Aorta (tissue), 5 donors: ENCODE measurements at regions not wholly inside any gene's neighbourhood (a gene's known extent, or its start where the extent isn't known, plus 50 kb on each side); places are given as distances from the start of the nearest gene placed in this dataset.

Experiments used
- ATAC-seq: fragments of 200-7000 bp; cut with Tn5 transposase; one replicate; pipeline ENCODE4 v1.9.1; 2022; ENCODE audit warnings: moderate library complexity; ENCODE audit not compliant: low FRiP score
- DNase-seq, 2 donors: peaks; one replicate each; pipeline ENCODE4 v3.0.0-alpha.2; 2020
- H3K27ac ChIP-seq, 2 donors: one replicate each; pipeline ENCODE4 v1.5.1; 2013; ENCODE audit warnings: low read length in 2 of 2, mild to moderate bottlenecking in 2 of 2, moderate library complexity in 2 of 2, control low read depth in 1 of 2, inconsistent platforms in 1 of 2, low read depth in 1 of 2
- H3K27me3 ChIP-seq, 2 donors: one replicate each; pipeline ENCODE4 v1.6.1; 2013; ENCODE audit warnings: control low read depth in 1 of 2, low read length in 1 of 2, mild to moderate bottlenecking in 1 of 2, moderate library complexity in 1 of 2; ENCODE audit not compliant: insufficient read depth in 2 of 2, control insufficient read depth in 1 of 2
- H3K36me3 ChIP-seq, 2 donors: one replicate each; pipeline ENCODE4 v1.6.1; 2013; ENCODE audit warnings: control low read depth in 1 of 2, low read length in 1 of 2, mild to moderate bottlenecking in 1 of 2; ENCODE audit not compliant: insufficient read depth in 2 of 2, control insufficient read depth in 1 of 2
- H3K4me1 ChIP-seq, 2 donors: one replicate each; pipeline ENCODE4 v1.6.1; 2013; ENCODE audit warnings: low read length in 2 of 2, control low read depth in 1 of 2, mild to moderate bottlenecking in 1 of 2, moderate library complexity in 1 of 2; ENCODE audit not compliant: insufficient read depth in 2 of 2, control insufficient read depth in 1 of 2
- H3K4me3 ChIP-seq, 2 donors: one replicate each; pipeline ENCODE4 v1.5.1; 2013; ENCODE audit warnings: low read length in 2 of 2, control low read depth in 1 of 2, mild to moderate bottlenecking in 1 of 2
- H3K9me3 ChIP-seq: one replicate; pipeline ENCODE4 v1.6.1; 2013; ENCODE audit warnings: mild to moderate bottlenecking, low read length; ENCODE audit not compliant: control insufficient read depth
- WGBS, 2 donors: extraction: QIAGEN DNeasy Blood & Tissue Kit; methylation state at CpG; one replicate each; pipeline ENCODE4 v1.1.7; 2013; 5-methylcytosine and 5-hydroxymethylcytosine counted together
- intact Hi-C, 2 donors: fragments of 100-400 bp; cut with DNase I; formaldehyde crosslinking; loops; one replicate each; pipeline versions ENCODE4 v1.14.2 to v1.15.0; 2022
- donor health status: healthy with polysubstance abuse.
- donor health status: Bipolar disorder and iron deficiency.
- donor health status: DM: no; HTN: no; CAD: no.
- donor health status: DM: no; HTN: no; CAD: no.
- donor health status: DM: yes; HTN: yes; CAD: no.

DNA sequence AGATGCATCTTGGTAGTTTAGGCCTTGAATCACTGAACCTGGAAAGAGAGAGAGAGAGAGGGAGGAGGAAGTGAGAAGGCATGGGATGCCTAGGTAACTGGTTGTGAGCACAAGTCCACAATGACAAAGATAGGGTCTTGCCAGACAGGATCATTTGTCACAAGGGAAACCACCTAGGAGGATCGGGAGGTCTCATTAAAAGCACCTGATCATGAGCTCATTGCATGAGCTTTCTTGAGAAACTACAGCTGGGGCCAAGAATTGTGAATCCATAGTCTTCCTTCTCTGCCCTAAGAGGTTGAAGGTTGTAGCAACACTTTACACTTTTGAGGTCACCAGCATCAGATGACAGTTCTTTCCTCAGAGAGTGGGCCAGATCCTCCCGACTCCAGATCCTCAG, 195.7 kb downstream of the CD83 start:
- no peak for DNase-seq
- Histone ChIP-seq H3K36me3 (no peaks in the 10 kb centered on the region), H3K27ac (no peak overlapping the region), H3K4me3 (no peak overlapping the region), H3K9me3 (no peaks in the 10 kb centered on the region), H3K4me1 (no peaks in the 10 kb centered on the region), H3K27me3 (no peaks in the 10 kb centered on the region)
- intact Hi-C loops: no loop called here
- WGBS, 2 donors: 96 to 98% methylated on average over 2 of the region's 2 CpGs
- ATAC-seq: no peak

- intact Hi-C loops: no loop called here
- DNase-seq (no peak), ATAC-seq (no peak)
- Histone ChIP-seq H3K4me3 (no peak overlapping the region), H3K9me3 (no peaks in the 10 kb centered on the region), H3K36me3 (no peaks in the 10 kb centered on the region), H3K27me3 (no peaks in the 10 kb centered on the region), H3K27ac (no peak overlapping the region), H3K4me1 (no peaks in the 10 kb centered on the region)
Measured at GRCh38 chr6:14315353-14315752, 197.8 kb downstream of the CD83 start.

GRCh38 chr6:14316651-14317386, 199.2 kb downstream of the CD83 start:
- WGBS, 2 donors: 51 to 55% methylated on average over 10 of the region's 10 CpGs
- intact Hi-C loops: no loop called here
- H3K9me3 ChIP-seq: no peaks in the 10 kb centered on the region
- H3K36me3 ChIP-seq: no peaks in the 10 kb centered on the region
- DNase-seq: no peak
- no peak for ATAC-seq
- H3K27me3 ChIP-seq: no peaks in the 10 kb centered on the region
- H3K4me1 ChIP-seq: no peaks in the 10 kb centered on the region
- H3K4me3 ChIP-seq: no peak overlapping the region
- H3K27ac ChIP-seq: no peak overlapping the region

GRCh38 chr6:14317387-14317970, 199.9 kb downstream of the CD83 start:
- no peak for DNase-seq
- Histone ChIP-seq H3K4me3 (no peak overlapping the region), H3K36me3 (no peaks in the 10 kb centered on the region), H3K27ac (no peak overlapping the region), H3K27me3 (no peaks in the 10 kb centered on the region), H3K9me3 (no peaks in the 10 kb centered on the region), H3K4me1 (no peaks in the 10 kb centered on the region)
- WGBS, 2 donors: 74 to 80% methylated on average over 6 of the region's 6 CpGs
- intact Hi-C loops: no loop called here
- ATAC-seq: no peak

DNA sequence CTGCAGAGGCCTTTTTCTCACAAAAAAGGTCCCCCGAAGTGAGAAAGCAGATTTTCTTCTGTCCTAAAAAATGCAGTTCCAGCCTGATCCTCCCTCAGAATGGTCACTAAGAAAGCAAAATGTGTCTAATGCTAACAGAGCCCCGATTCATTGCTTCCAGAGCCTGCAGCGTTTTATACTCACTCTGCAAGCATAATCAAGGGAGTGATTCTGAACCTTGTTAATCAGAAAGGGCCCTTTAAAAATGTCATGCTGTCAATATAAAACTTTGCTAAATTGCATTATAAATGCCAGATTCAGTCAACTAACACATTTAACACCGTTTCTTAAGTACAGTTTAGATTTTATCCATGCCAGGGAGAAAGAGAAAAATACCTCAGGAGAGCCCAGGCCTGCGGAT, 202.8 kb downstream of the CD83 start:
- intact Hi-C loops: no loop called here
- 88 to 89% methylated on average over 5 of the region's 5 CpGs for WGBS, 2 donors

GRCh38 chr6:14321992-14322772, 204.6 kb downstream of the CD83 start:
- DNase-seq (no peak), ATAC-seq (no peak)
- Histone ChIP-seq H3K9me3 (no peaks in the 10 kb centered on the region), H3K27me3 (no peaks in the 10 kb centered on the region), H3K4me1 (no peaks in the 10 kb centered on the region), H3K4me3 (no peak overlapping the region), H3K36me3 (no peaks in the 10 kb centered on the region), H3K27ac (no peak overlapping the region)
- intact Hi-C loops: no loop called here
- 93 to 94% methylated on average over 10 of the region's 10 CpGs for WGBS, 2 donors

More for the DNA sequence above, 202.8 kb downstream of the CD83 start:
- Histone ChIP-seq H3K36me3 (no peaks in the 10 kb centered on the region), H3K9me3 (no peaks in the 10 kb centered on the region), H3K4me3 (no peak overlapping the region), H3K4me1 (no peaks in the 10 kb centered on the region), H3K27me3 (no peaks in the 10 kb centered on the region), H3K27ac (no peak overlapping the region)
- DNase-seq (no peak), ATAC-seq (no peak)

GRCh38 chr6:14322841-14323240, 205.3 kb downstream of the CD83 start:
- intact Hi-C loops: no loop called here
- Histone ChIP-seq H3K27ac (no peak overlapping the region), H3K27me3 (no peaks in the 10 kb centered on the region), H3K36me3 (no peaks in the 10 kb centered on the region), H3K4me1 (no peaks in the 10 kb centered on the region), H3K9me3 (no peaks in the 10 kb centered on the region), H3K4me3 (no peak overlapping the region)
- DNase-seq: no peak
- 84 to 93% methylated on average over 3 of the region's 3 CpGs for WGBS, 2 donors
- ATAC-seq: no peak

- Histone ChIP-seq H3K27me3 (no peaks in the 10 kb centered on the region), H3K9me3 (no peaks in the 10 kb centered on the region), H3K27ac (no peak overlapping the region), H3K36me3 (no peaks in the 10 kb centered on the region), H3K4me3 (no peak overlapping the region), H3K4me1 (no peaks in the 10 kb centered on the region)
- no peak for DNase-seq
- intact Hi-C loops: no loop called here
- ATAC-seq: no peak
- WGBS, 2 donors: 94 to 95% methylated on average over 2 of the region's 2 CpGs
Measured at GRCh38 chr6:14326774-14327173, 209.2 kb downstream of the CD83 start.

GRCh38 chr6:14328163-14328562, 210.6 kb downstream of the CD83 start:
- H3K27me3 ChIP-seq: no peaks in the 10 kb centered on the region
- H3K9me3 ChIP-seq: no peaks in the 10 kb centered on the region
- no peak overlapping the region for H3K4me3 ChIP-seq
- DNase-seq: no peak
- ATAC-seq: no peak
- no peaks in the 10 kb centered on the region for H3K4me1 ChIP-seq
- H3K36me3 ChIP-seq: no peaks in the 10 kb centered on the region
- intact Hi-C loops: no loop called here
- no peak overlapping the region for H3K27ac ChIP-seq
- 91 to 92% methylated on average over 9 of the region's 9 CpGs for WGBS, 2 donors
